GM12878 (cell line): ENCODE measurements at regions not wholly inside any gene's neighbourhood (a gene's known extent, or its start where the extent isn't known, plus 50 kb on each side); places are given as distances from the start of the nearest gene placed in this dataset.

Source experiments
- ATAC-seq: fragments of 200-7000 bp; cut with Tn5 transposase; 3 replicates; pipeline ENCODE4 v1.9.1; 2020; ENCODE audit warnings: mild to moderate bottlenecking, moderate library complexity
- BruUV-seq: library from RNA; stranded (reverse); fragments of 400-500 nt; replicated peaks from 2 replicates; lab custom pipeline; 2021; lab: Mats Ljungman, UMichigan
- CTCF ChIA-PET: fragments of 300-600 bp; sonication (Branson Sonifier 250); formaldehyde crosslinking; extraction: SDS; loops from one replicate; lab custom pipeline; 2021; ENCODE audit warnings: inconsistent platforms; lab: Yijun Ruan, JAX
- POLR2A ChIA-PET: fragments of 350-600 bp; formaldehyde crosslinking; extraction: SDS; loops from one replicate; lab custom pipeline; 2021; ENCODE audit warnings: inconsistent platforms; lab: Charles Lee
- RAD21 ChIA-PET: fragments of 300-600 bp; sonication (Branson Sonifier 250); formaldehyde crosslinking; loops from one replicate; lab custom pipeline; 2023; ENCODE audit warnings: antibody characterized with exemption; ENCODE audit not compliant: unreplicated experiment; lab: Charles Lee
- SMC1A ChIA-PET: fragments of 300-600 bp; sonication (Branson Sonifier 250); formaldehyde crosslinking; loops from one replicate; lab custom pipeline; 2023; ENCODE audit not compliant: unreplicated experiment, uncharacterized antibody; lab: Charles Lee
- DNase-seq: peaks from one replicate; pipeline ENCODE4 v3.0.0-alpha.2; 2011; ENCODE audit warnings: low read depth, low spot score
- FAIRE-seq: peaks from 3 replicates; lab custom pipeline; 2011; peaks lifted over from hg19 to GRCh38; lab: Jason Lieb, UNC
- H2AFZ ChIP-seq: 2 replicates; pipeline ENCODE4 v1.6.0; 2011; ENCODE audit warnings: low read depth, low read length, control low read depth; ENCODE audit not compliant: control insufficient read depth
- H3K27ac ChIP-seq: 2 replicates; pipeline ENCODE4 v1.5.1; 2011; ENCODE audit warnings: control low read depth; ENCODE audit not compliant: control insufficient read depth, insufficient read depth
- H3K27me3 ChIP-seq, 2 experiments: replicated peaks in 1 of 2; 2 replicates each; pipeline versions ENCODE4 v1.6.0 to v1.6.1; 2011; ENCODE audit warnings: low read length in 1 of 2; ENCODE audit not compliant: control insufficient read depth in 2 of 2, insufficient read depth in 2 of 2
- H3K36me3 ChIP-seq, 2 experiments: 2 replicates each; pipeline ENCODE4 v1.5.1; 2011; ENCODE audit warnings: low read length in 1 of 2; ENCODE audit not compliant: control insufficient read depth in 2 of 2, insufficient read depth in 2 of 2
- H3K4me1 ChIP-seq: 2 replicates; pipeline ENCODE4 v1.6.1; 2011; ENCODE audit warnings: mild to moderate bottlenecking, low read length, moderate library complexity, mixed read lengths; ENCODE audit not compliant: control insufficient read depth, insufficient read depth
- H3K4me2 ChIP-seq: 2 replicates; pipeline ENCODE4 v1.6.0; 2011; ENCODE audit warnings: control low read depth; ENCODE audit not compliant: control insufficient read depth, insufficient read depth
- H3K4me3 ChIP-seq: fragments of 200-600 bp; sonication (generic); 2 replicates; pipeline ENCODE4 v1.5.1; 2016
- H3K79me2 ChIP-seq: 2 replicates; pipeline ENCODE4 v1.6.0; 2011; ENCODE audit warnings: low read length; ENCODE audit not compliant: control insufficient read depth, insufficient read depth
- H3K9ac ChIP-seq: 2 replicates; pipeline ENCODE4 v1.8.0; 2011; ENCODE audit warnings: low read length, control low read depth, mixed read lengths; ENCODE audit not compliant: control insufficient read depth, insufficient read depth
- H3K9me3 ChIP-seq: replicated peaks from 3 replicates; pipeline ENCODE4 v1.5.1; 2011; ENCODE audit warnings: mild to moderate bottlenecking, low read length; ENCODE audit not compliant: control insufficient read depth, insufficient read depth
- H4K20me1 ChIP-seq: 2 replicates; pipeline ENCODE4 v1.6.0; 2011; ENCODE audit not compliant: control insufficient read depth, insufficient read depth
- BRCA1 ChIP-seq: IDR thresholded peaks from 2 replicates; pipeline ENCODE4 v1.6.1; 2011; ENCODE audit warnings: low read depth, low read length, improper control_type of control experiment
- CBX5 ChIP-seq: sonication (generic); IDR thresholded peaks from 2 replicates; pipeline ENCODE4 v1.6.1; 2016; ENCODE audit warnings: low read depth, moderate library complexity, mild to moderate bottlenecking, inconsistent platforms
- ESRRA ChIP-seq: IDR thresholded peaks from 2 replicates; pipeline ENCODE4 v1.6.1; 2012; ENCODE audit warnings: mild to moderate bottlenecking, low read length, improper control_type of control experiment
- FOS ChIP-seq: IDR thresholded peaks from 3 replicates; pipeline ENCODE4 v1.6.1; 2011; ENCODE audit warnings: borderline replicate concordance; ENCODE audit not compliant: insufficient read length; ENCODE audit errors: extremely low read depth
- GABPA ChIP-seq: IDR thresholded peaks from 2 replicates; pipeline ENCODE4 v1.6.1; 2014; ENCODE audit warnings: antibody characterized with exemption, low read depth, mild to moderate bottlenecking, inconsistent platforms
- HDAC6 ChIP-seq: fragments of 200-600 bp; sonication (generic); IDR thresholded peaks from one replicate; pipeline ENCODE4 v1.8.0; 2017; ENCODE audit warnings: antibody characterized with exemption; ENCODE audit not compliant: unreplicated experiment
- IRF5 ChIP-seq: fragments of 450-650 bp; IDR thresholded peaks from 2 replicates; pipeline ENCODE4 v1.6.1; 2017; ENCODE audit warnings: borderline replicate concordance
- NBN ChIP-seq: fragments of 450-650 bp; IDR thresholded peaks from 2 replicates; pipeline ENCODE4 v1.6.1; 2016
- NFYA ChIP-seq: IDR thresholded peaks from 2 replicates; pipeline ENCODE4 v1.6.1; 2011; ENCODE audit warnings: low read depth, mild to moderate bottlenecking, low read length, improper control_type of control experiment, borderline replicate concordance
- NR2F1 ChIP-seq: fragments of 450-650 bp; conservative IDR thresholded peaks from 2 replicates; pipeline ENCODE4 v1.6.1; 2017; ENCODE audit warnings: mild to moderate bottlenecking
- SPI1 ChIP-seq: IDR thresholded peaks from 2 replicates; pipeline ENCODE4 v1.6.1; 2011; ENCODE audit warnings: low read depth, mild to moderate bottlenecking, low read length, moderate library complexity, borderline replicate concordance; ENCODE audit not compliant: insufficient read depth
- TARDBP ChIP-seq: IDR thresholded peaks from 2 replicates; pipeline ENCODE4 v1.6.1; 2016; ENCODE audit warnings: borderline replicate concordance
- YY1 ChIP-seq: IDR thresholded peaks from 2 replicates; pipeline ENCODE4 v1.6.1; 2011; ENCODE audit warnings: low read depth, mild to moderate bottlenecking, low read length
- ZBED1 ChIP-seq: IDR thresholded peaks from 2 replicates; pipeline ENCODE4 v1.6.1; 2016; ENCODE audit warnings: borderline replicate concordance
- ZNF384 ChIP-seq: IDR thresholded peaks from 2 replicates; pipeline ENCODE4 v1.6.1; 2012; ENCODE audit warnings: low read depth, mild to moderate bottlenecking, low read length, improper control_type of control experiment, borderline replicate concordance
- ZSCAN29 ChIP-seq: fragments of 450-650 bp; IDR thresholded peaks from 2 replicates; pipeline ENCODE4 v1.6.1; 2017; ENCODE audit warnings: mild to moderate bottlenecking, moderate library complexity
- ZZZ3 ChIP-seq: IDR thresholded peaks from 2 replicates; pipeline ENCODE4 v1.6.1; 2011; ENCODE audit warnings: low read depth; ENCODE audit not compliant: control insufficient read depth, insufficient read length
- WGBS: methylation state at CpG from one replicate; pipeline ENCODE4 v1.1.6; 2016; ENCODE audit warnings: low lambda C conversion rate; ENCODE audit not compliant: insufficient replicate concordance, insufficient coverage; ENCODE audit errors: missing lambda C conversion rate; 5-methylcytosine and 5-hydroxymethylcytosine counted together
- in situ Hi-C: fragments of 300-500 bp; cut with MboI; formaldehyde crosslinking; loops from 9 replicates; pipeline ENCODE4 v1.14.3; 2018; ENCODE audit warnings: mixed read lengths
- intact Hi-C: fragments of 100-400 bp; cut with micrococcal nuclease; formaldehyde crosslinking; loops from one replicate; pipeline ENCODE4 v1.14.2; 2022; ENCODE audit not compliant: unreplicated experiment

- no TSS peak for BruUV-seq
- H3K9ac ChIP-seq, result no peak overlapping the region
- no peaks in the 10 kb centered on the region for H4K20me1 ChIP-seq
- DNase-seq, result no peak
- H3K9me3 ChIP-seq, result no peaks in the 10 kb centered on the region; the same call in 2 of the 3 replicates
- no peaks in the 10 kb centered on the region for H3K79me2 ChIP-seq
- H2AFZ ChIP-seq, result no peak overlapping the region
- peaks cover 0 to 3% of the 10 kb centered on the region in 2 experiments; a peak in 2 of 4 replicates for H3K27me3 ChIP-seq
- ChIA-PET POLR2A (no interaction called here), RAD21 (no interaction called here), SMC1A (interaction anchor here (1.4 kb wide), 1 partner anchor 11 kb away, joined by 4 read pairs; no protein-coding TSS in a partner anchor)
- WGBS, result 20% methylated on average over 2 of the region's 2 CpGs
- in situ Hi-C loops, result no loop called here
- no peak for FAIRE-seq
- no peaks in the 10 kb centered on the region for H3K4me1 ChIP-seq
- no peaks in the 10 kb centered on the region for H3K36me3 ChIP-seq
- intact Hi-C loops, result no loop called here
- H3K27ac ChIP-seq, result no peak overlapping the region
- no peak for ATAC-seq
- TF ChIP-seq NR2F1, result no peak
- no peak for TF ChIP-seq ZSCAN29
- TF ChIP-seq NBN, result no peak
- no peak for TF ChIP-seq BRCA1
- TF ChIP-seq, all 136 proteins: peak for 0
- no peak overlapping the region for H3K4me2 ChIP-seq
- H3K4me3 ChIP-seq, result no peak overlapping the region
- CTCF ChIA-PET, result interaction anchor here (1.1 kb wide), 1 partner anchor 803 kb away, joined by 3 read pairs; no protein-coding TSS in a partner anchor
These were observed 633.5 kb upstream of the CADM1 start for GRCh38 chr11:116137753-116138152.

- Histone ChIP-seq H3K4me3 (no peak overlapping the region), H3K4me1 (no peaks in the 10 kb centered on the region), H3K36me3 (no peaks in the 10 kb centered on the region), H3K9ac (no peak overlapping the region), H3K9me3 (no peaks in the 10 kb centered on the region; the same call in 2 of the 3 replicates), H3K79me2 (no peaks in the 10 kb centered on the region), H3K27ac (no peak overlapping the region), H3K4me2 (no peak overlapping the region), H4K20me1 (no peaks in the 10 kb centered on the region), H3K27me3 (peaks cover 0 to 3% of the 10 kb centered on the region in 2 experiments; a peak in 2 of 4 replicates), H2AFZ (no peak overlapping the region)
- DNase-seq (no peak), ATAC-seq (no peak), FAIRE-seq (no peak)
- no TSS peak for BruUV-seq
- TF ChIP-seq NFYA, result no peak
- TF ChIP-seq GABPA, result no peak
- no peak for TF ChIP-seq TARDBP
- no peak for TF ChIP-seq ZNF384
- TF ChIP-seq SPI1, result no peak
- TF ChIP-seq ZZZ3, result no peak
- TF ChIP-seq YY1, result no peak
- no peak for TF ChIP-seq HDAC6
- no peak for TF ChIP-seq CBX5
- no peak for TF ChIP-seq FOS
- no peak for TF ChIP-seq ESRRA
- no peak for TF ChIP-seq ZBED1
- TF ChIP-seq IRF5, result no peak
- ChIA-PET SMC1A (interaction anchor here (0.6 to 1.4 kb wide), 3 partner anchors 11 to 147 kb away, joined by 3 to 4 read pairs (median 3); no protein-coding TSS in a partner anchor), RAD21 (no interaction called here), POLR2A (no interaction called here), CTCF (interaction anchor here (0.6 kb wide), 1 partner anchor 96 kb away, joined by 3 read pairs; no protein-coding TSS in a partner anchor)
- in situ Hi-C loops, result no loop called here
- WGBS, result 17% methylated on average over 9 of the region's 9 CpGs
- intact Hi-C loops, result no loop called here
These were observed 632.9 kb upstream of the CADM1 start for GRCh38 chr11:116136987-116137674.
